Endothelial cell of umbilical vein (primary cell): ENCODE measurements at regions not wholly inside any gene's neighbourhood (a gene's known extent, or its start where the extent isn't known, plus 50 kb on each side); places are given as distances from the start of the nearest gene placed in this dataset. TPM values are rescaled to one million over a fixed set of nuclear protein-coding genes. Genes with fewer than 3 reads are reported as not detected.

Experiments used
- BruUV-seq: library from RNA; stranded (reverse); fragments of 400-500 nt; replicated peaks from 2 replicates; lab custom pipeline; 2021; lab: Mats Ljungman, UMichigan
- CTCF ChIA-PET: fragments of 300-600, 350-600 bp; sonication (Branson Sonifier 250); formaldehyde crosslinking; loops from one replicate; lab custom pipeline; 2021; ENCODE audit warnings: antibody characterized with exemption, inconsistent platforms; lab: Charles Lee
- POLR2A ChIA-PET: fragments of 300-600, 350-600 bp; sonication (Branson Sonifier 250); formaldehyde crosslinking; loops from one replicate; lab custom pipeline; 2021; ENCODE audit warnings: antibody characterized with exemption, inconsistent platforms; lab: Charles Lee
- DNase-seq: peaks from one replicate; pipeline ENCODE4 v3.0.0-alpha.2; 2011; ENCODE audit warnings: low read depth, low spot score
- FAIRE-seq: peaks from 2 replicates; lab custom pipeline; 2011; peaks lifted over from hg19 to GRCh38; lab: Jason Lieb, UNC
- H2AFZ ChIP-seq: 2 replicates; pipeline ENCODE4 v1.6.0; 2012; ENCODE audit warnings: low read depth, low read length, control low read depth, inconsistent platforms
- H3K27ac ChIP-seq: 2 replicates; pipeline ENCODE4 v1.5.1; 2011; ENCODE audit warnings: low read depth, mild to moderate bottlenecking, control low read depth, low read length, moderate library complexity; ENCODE audit not compliant: insufficient read depth
- H3K27me3 ChIP-seq, 2 experiments: 2 replicates each; pipeline versions ENCODE4 v1.6.0 to v1.6.1; 2011; ENCODE audit warnings: low read length in 2 of 2, mixed read lengths in 1 of 2; ENCODE audit not compliant: control insufficient read depth in 2 of 2, insufficient read depth in 2 of 2
- H3K36me3 ChIP-seq, 2 experiments: 2 replicates in 1 of 2; 3 replicates in 1 of 2; pipeline ENCODE4 v1.5.1; 2011; ENCODE audit warnings: low read length in 2 of 2, mild to moderate bottlenecking in 1 of 2, moderate library complexity in 1 of 2; ENCODE audit not compliant: control insufficient read depth in 2 of 2, insufficient read depth in 2 of 2; ENCODE audit errors: extremely low read depth in 1 of 2
- H3K4me1 ChIP-seq: 3 replicates; pipeline ENCODE4 v1.5.1; 2011; ENCODE audit warnings: mild to moderate bottlenecking, low read length; ENCODE audit not compliant: control insufficient read depth, insufficient read depth; ENCODE audit errors: extremely low read depth
- H3K4me2 ChIP-seq: 2 replicates; pipeline ENCODE4 v1.6.1; 2011; ENCODE audit warnings: low read length, control low read depth, mixed read lengths; ENCODE audit not compliant: insufficient read depth
- H3K4me3 ChIP-seq, 3 experiments: fragments of 200-600 bp in 1 of 3; sonication (generic), shearing (Covaris generic) in 1 of 3; replicated peaks in 1 of 3; 2 replicates each; pipeline ENCODE4 v1.5.1; 2011 to 2016; ENCODE audit warnings: control low read depth in 3 of 3, low read length in 3 of 3, mild to moderate bottlenecking in 2 of 3, inconsistent platforms in 1 of 3, low read depth in 1 of 3, moderate library complexity in 1 of 3; ENCODE audit not compliant: insufficient read depth in 1 of 3
- H3K79me2 ChIP-seq: 2 replicates; pipeline ENCODE4 v1.6.0; 2012; ENCODE audit warnings: low read length, inconsistent platforms; ENCODE audit not compliant: control insufficient read depth, insufficient read depth
- H3K9ac ChIP-seq: replicated peaks from 2 replicates; pipeline ENCODE3; 2011; ENCODE audit warnings: low read length, control low read depth; ENCODE audit not compliant: insufficient read depth; ENCODE audit errors: extremely low read depth
- H3K9me1 ChIP-seq: replicated peaks from 3 replicates; pipeline ENCODE4 v1.6.0; 2011; ENCODE audit warnings: mild to moderate bottlenecking, low read length; ENCODE audit not compliant: control insufficient read depth, insufficient read depth; ENCODE audit errors: extremely low read depth
- H3K9me3 ChIP-seq: replicated peaks from 2 replicates; pipeline ENCODE4 v1.5.1; 2012; ENCODE audit warnings: low read length, inconsistent platforms; ENCODE audit not compliant: control insufficient read depth, insufficient read depth
- H4K20me1 ChIP-seq: replicated peaks from 2 replicates; pipeline ENCODE3; 2011; ENCODE audit warnings: mild to moderate bottlenecking, low read length; ENCODE audit not compliant: control insufficient read depth, insufficient read depth; ENCODE audit errors: extremely low read depth
- EZH2 ChIP-seq: IDR thresholded peaks from 2 replicates; pipeline ENCODE4 v1.6.1; 2012; ENCODE audit warnings: borderline replicate concordance, low read depth, mild to moderate bottlenecking, moderate library complexity, low read length, inconsistent platforms; ENCODE audit not compliant: severe bottlenecking
- FOS ChIP-seq: IDR thresholded peaks from 2 replicates; pipeline ENCODE4 v1.6.1; 2011; ENCODE audit warnings: mild to moderate bottlenecking, low read length, moderate library complexity, borderline replicate concordance; ENCODE audit not compliant: insufficient read depth
- GATA2 ChIP-seq: IDR thresholded peaks from 2 replicates; pipeline ENCODE4 v1.7.0; 2011; ENCODE audit warnings: low read depth, mild to moderate bottlenecking, moderate library complexity, mixed read lengths, low read length; ENCODE audit not compliant: insufficient read length, insufficient read depth
- JUN ChIP-seq: IDR thresholded peaks from 2 replicates; pipeline ENCODE4 v1.6.1; 2011; ENCODE audit warnings: borderline replicate concordance, low read depth; ENCODE audit not compliant: insufficient read length, insufficient read depth
- MYC ChIP-seq: IDR thresholded peaks from one replicate; pipeline ENCODE4 v1.6.1; 2011; ENCODE audit warnings: mild to moderate bottlenecking, low read depth, low read length
- POLR2A ChIP-seq: IDR thresholded peaks from 2 replicates; pipeline ENCODE4 v1.6.1; 2012; ENCODE audit warnings: low read depth, mild to moderate bottlenecking, control low read depth, low read length
- POLR2AphosphoS5 ChIP-seq: IDR thresholded peaks from 2 replicates; pipeline ENCODE4 v1.6.1; 2012; ENCODE audit warnings: low read depth, mild to moderate bottlenecking, control low read depth, low read length, moderate library complexity; ENCODE audit not compliant: insufficient read depth
- dilution Hi-C: fragments of 300-500 bp; cut with MboI; formaldehyde crosslinking; loops from one replicate; pipeline ENCODE4 v1.15.0; 2019; ENCODE audit warnings: low sequenced_read_pairs; ENCODE audit not compliant: extremely low pct_ligation_motif_present
- intact Hi-C: fragments of 100-400 bp; cut with micrococcal nuclease; formaldehyde crosslinking; loops from one replicate; pipeline ENCODE4 v1.10.0; 2022
- small RNA-seq: library from RNA; depleted of rRNA; stranded (forward); fragments of <200 nt; gene quantifications from one replicate; pipeline ENCODE3, GENCODE V24; 2012; ENCODE audit warnings: low replicate concordance, low read depth; ENCODE audit not compliant: insufficient read depth, insufficient read length
- TF ChIP-seq, protein P1 (sequence below): IDR thresholded peaks from 2 replicates; pipeline ENCODE4 v1.6.1; 2011; ENCODE audit not compliant: insufficient read depth, insufficient read length
- TF ChIP-seq, protein P2 (sequence below), 2 donors: IDR thresholded peaks; 1 replicate in 1 of 2; 2 replicates in 1 of 2; pipeline ENCODE4 v1.5.1; 2011; ENCODE audit warnings: low read length in 2 of 2, mild to moderate bottlenecking in 2 of 2, moderate library complexity in 2 of 2, control low read depth in 1 of 2, inconsistent platforms in 1 of 2, low read depth in 1 of 2; ENCODE audit not compliant: insufficient read depth in 1 of 2; ENCODE audit errors: extremely low read depth in 1 of 2

DNA sequence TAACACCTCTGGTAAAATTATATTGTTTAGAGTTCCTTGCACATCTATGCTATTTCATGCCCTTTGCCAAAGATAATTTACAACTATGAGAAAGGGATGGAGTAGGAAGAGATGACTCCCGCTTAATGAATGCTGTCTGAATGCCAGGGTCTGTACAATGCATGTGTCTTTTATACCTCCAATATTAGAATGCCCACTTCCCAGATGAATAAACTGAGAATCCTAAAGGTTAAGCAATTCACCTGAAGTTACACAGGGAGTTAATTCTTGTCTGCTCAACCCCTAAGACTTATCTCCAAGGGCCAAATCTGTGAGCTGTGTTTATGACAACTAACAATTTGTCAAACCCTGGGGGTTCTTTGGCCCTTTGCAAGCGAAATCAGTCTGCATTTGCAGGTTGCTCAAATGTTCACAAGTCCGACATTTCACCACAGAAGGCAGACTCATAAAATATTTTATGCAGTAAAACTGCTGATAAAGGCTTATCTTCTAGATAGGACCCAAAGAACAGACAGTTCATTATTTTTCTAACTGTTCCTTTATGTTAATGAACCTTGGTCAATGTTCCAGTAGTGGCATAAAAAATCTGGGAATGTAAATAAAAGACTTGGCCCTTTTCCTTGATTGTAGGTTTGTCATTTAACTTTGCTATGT lies 50.2 kb upstream of the ATP1A1 start:
- no peaks in the 10 kb centered on the region for H3K36me3 ChIP-seq
- no peak overlapping the region for H3K4me3 ChIP-seq
- DNase-seq (no peak), FAIRE-seq (no peak)
- no peaks in the 10 kb centered on the region for H3K27me3 ChIP-seq
- BruUV-seq: no TSS peak
- H3K9me3 ChIP-seq: no peaks in the 10 kb centered on the region
- H3K27ac ChIP-seq: no peak overlapping the region
- H3K9me1 ChIP-seq: no peaks in the 10 kb centered on the region
- H4K20me1 ChIP-seq: no peaks in the 10 kb centered on the region
- no peaks in the 10 kb centered on the region for H3K79me2 ChIP-seq
- no peak overlapping the region for H3K4me2 ChIP-seq
- TF ChIP-seq EZH2 (no peak), POLR2AphosphoS5 (no peak), POLR2A (no peak), MYC (no peak), JUN (no peak), FOS (no peak), GATA2 (no peak)
- TF ChIP-seq, protein P1, sequence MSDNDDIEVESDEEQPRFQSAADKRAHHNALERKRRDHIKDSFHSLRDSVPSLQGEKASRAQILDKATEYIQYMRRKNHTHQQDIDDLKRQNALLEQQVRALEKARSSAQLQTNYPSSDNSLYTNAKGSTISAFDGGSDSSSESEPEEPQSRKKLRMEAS: no peak
- TF ChIP-seq, protein P2, sequence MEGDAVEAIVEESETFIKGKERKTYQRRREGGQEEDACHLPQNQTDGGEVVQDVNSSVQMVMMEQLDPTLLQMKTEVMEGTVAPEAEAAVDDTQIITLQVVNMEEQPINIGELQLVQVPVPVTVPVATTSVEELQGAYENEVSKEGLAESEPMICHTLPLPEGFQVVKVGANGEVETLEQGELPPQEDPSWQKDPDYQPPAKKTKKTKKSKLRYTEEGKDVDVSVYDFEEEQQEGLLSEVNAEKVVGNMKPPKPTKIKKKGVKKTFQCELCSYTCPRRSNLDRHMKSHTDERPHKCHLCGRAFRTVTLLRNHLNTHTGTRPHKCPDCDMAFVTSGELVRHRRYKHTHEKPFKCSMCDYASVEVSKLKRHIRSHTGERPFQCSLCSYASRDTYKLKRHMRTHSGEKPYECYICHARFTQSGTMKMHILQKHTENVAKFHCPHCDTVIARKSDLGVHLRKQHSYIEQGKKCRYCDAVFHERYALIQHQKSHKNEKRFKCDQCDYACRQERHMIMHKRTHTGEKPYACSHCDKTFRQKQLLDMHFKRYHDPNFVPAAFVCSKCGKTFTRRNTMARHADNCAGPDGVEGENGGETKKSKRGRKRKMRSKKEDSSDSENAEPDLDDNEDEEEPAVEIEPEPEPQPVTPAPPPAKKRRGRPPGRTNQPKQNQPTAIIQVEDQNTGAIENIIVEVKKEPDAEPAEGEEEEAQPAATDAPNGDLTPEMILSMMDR (IDR thresholded peaks at IDR 0.05; ENCODE audit: extremely low read depth in 1 of 2, insufficient read depth in 1 of 2, low read depth in 1 of 2, low read length in 2 of 2): no peak
- no peak overlapping the region for H2AFZ ChIP-seq
- H3K4me1 ChIP-seq: no peaks in the 10 kb centered on the region
- POLR2A ChIA-PET: no interaction called here
- CTCF ChIA-PET: no interaction called here
- no peak overlapping the region for H3K9ac ChIP-seq
- intact Hi-C loops (no loop called here), dilution Hi-C loops (no loop called here)

Small RNA genes lying in the stretch of these regions (small RNA-seq; reads per million reads assigned to genes)
- gene RF00012: not detected
